Stomach (tissue), 8 donors: ENCODE measurements at regions not wholly inside any gene's neighbourhood (a gene's known extent, or its start where the extent isn't known, plus 50 kb on each side); places are given as distances from the start of the nearest gene placed in this dataset.

Experiments used
- DNase-seq, 2 donors: peaks; one replicate each; pipeline versions ENCODE4 v3.0.0 to v3.0.0-alpha.2; 2013 to 2019
- H3K27ac ChIP-seq, 5 donors: fragments of 200-600 bp in 4 of 5; sonication (generic) in 4 of 5; one replicate each; pipeline ENCODE4 v1.5.1; 2013 to 2019; ENCODE audit warnings: mild to moderate bottlenecking in 1 of 5, moderate library complexity in 1 of 5
- H3K27me3 ChIP-seq, 3 donors: fragments of 200-600 bp; sonication (generic); one replicate each; pipeline ENCODE4 v1.5.1; 2017 to 2019; ENCODE audit warnings: mixed run types in 1 of 3
- H3K36me3 ChIP-seq, 4 donors: fragments of 200-600 bp; sonication (generic); 1 replicate in 3 of 4; 2 replicates in 1 of 4; pipeline ENCODE4 v1.5.1; 2016 to 2019
- H3K4me1 ChIP-seq, 4 donors: fragments of 200-600 bp; sonication (generic); one replicate each; pipeline ENCODE4 v1.5.1; 2016 to 2019
- H3K4me3 ChIP-seq, 4 donors: fragments of 200-600 bp; sonication (generic) in 3 of 4; one replicate each; pipeline ENCODE4 v1.5.1; 2016 to 2019; ENCODE audit warnings: mild to moderate bottlenecking in 1 of 4
- H3K9me3 ChIP-seq, 4 donors: fragments of 200-600 bp; sonication (generic); one replicate each; pipeline ENCODE4 v1.5.1; 2016 to 2019
- CTCF ChIP-seq, 7 experiments: fragments of 450-650 bp in 4 of 7; fragments of 200-600 bp in 3 of 7; sonication (generic) in 3 of 7; IDR thresholded peaks; one replicate each; pipeline ENCODE4 v1.5.1; 2016 to 2019; ENCODE audit warnings: antibody characterized with exemption in 7 of 7, control low read depth in 2 of 7, mild to moderate bottlenecking in 1 of 7
- EP300 ChIP-seq: sonication (generic); formaldehyde crosslinking; IDR thresholded peaks from one replicate; pipeline ENCODE4 v1.6.1; 2017; ENCODE audit warnings: antibody characterized with exemption
- POLR2A ChIP-seq, 4 donors: fragments of 450-650 bp; IDR thresholded peaks; one replicate each; pipeline ENCODE4 v1.6.1; 2016; ENCODE audit warnings: antibody characterized with exemption in 4 of 4, control low read depth in 2 of 4, mild to moderate bottlenecking in 1 of 4, moderate library complexity in 1 of 4
- POLR2AphosphoS5 ChIP-seq, 3 donors: sonication (generic); formaldehyde crosslinking; IDR thresholded peaks; one replicate each; pipeline ENCODE4 v1.6.1; 2016; ENCODE audit warnings: antibody characterized with exemption in 3 of 3
- WGBS, 5 donors: extraction: QIAGEN DNeasy Blood & Tissue Kit in 3 of 5; methylation state at CpG; one replicate each; pipeline versions ENCODE4 v1.1.5 to v1.1.7; 2013 to 2018; 5-methylcytosine and 5-hydroxymethylcytosine counted together
- intact Hi-C: fragments of 100-400 bp; cut with DNase I; formaldehyde crosslinking; loops from one replicate; pipeline ENCODE4 v1.15.1; 2023; ENCODE audit warnings: low total_unique reads
- donor health status: healthy with polysubstance abuse.
- donor health status: Bipolar disorder and iron deficiency.
- donor health status: healthy.

- Histone ChIP-seq H3K4me1 (no peaks in the 10 kb centered on the region), H3K27me3 (no peaks in the 10 kb centered on the region), H3K4me3 (no peak overlapping the region), H3K27ac (no peak overlapping the region), H3K36me3 (no peaks in the 10 kb centered on the region), H3K9me3 (no peaks in the 10 kb centered on the region)
- WGBS, 5 donors, result 61 to 82% (median 73%) methylated on average over 2 of the region's 2 CpGs
- no peak for DNase-seq
- intact Hi-C loops, result no loop called here
- TF ChIP-seq EP300 (no peak), CTCF (IDR thresholded peaks at IDR 0.05) (no peak), POLR2A (IDR thresholded peaks at IDR 0.05) (no peak), POLR2AphosphoS5 (IDR thresholded peaks at IDR 0.05) (no peak)
These were observed 67.7 kb downstream of the RDH14 start for GRCh38 chr2:18492721-18493120.

- TF ChIP-seq CTCF (IDR thresholded peaks at IDR 0.05) (no peak), POLR2AphosphoS5 (IDR thresholded peaks at IDR 0.05) (no peak), POLR2A (IDR thresholded peaks at IDR 0.05) (no peak), EP300 (no peak)
- intact Hi-C loops, result no loop called here
- Histone ChIP-seq H3K9me3 (no peaks in the 10 kb centered on the region), H3K27ac (no peak overlapping the region), H3K4me3 (no peak overlapping the region), H3K36me3 (no peaks in the 10 kb centered on the region), H3K4me1 (no peaks in the 10 kb centered on the region), H3K27me3 (no peaks in the 10 kb centered on the region)
- DNase-seq, result no peak
- WGBS, 5 donors, result 73 to 86% (median 78%) methylated on average over 3 of the region's 3 CpGs
These were observed 68.9 kb downstream of the RDH14 start for GRCh38 chr2:18491577-18491976.

GRCh38 chr2:18490901-18491300 is 69.6 kb downstream of the RDH14 start:
- DNase-seq, result no peak
- Histone ChIP-seq H3K4me3 (no peak overlapping the region), H3K36me3 (no peaks in the 10 kb centered on the region), H3K27ac (no peak overlapping the region), H3K4me1 (no peaks in the 10 kb centered on the region), H3K9me3 (no peaks in the 10 kb centered on the region), H3K27me3 (no peaks in the 10 kb centered on the region)
- intact Hi-C loops, result no loop called here
- WGBS, 5 donors, result 51 to 75% (median 69%) methylated on average over 2 of the region's 2 CpGs
- no peak for TF ChIP-seq CTCF (IDR thresholded peaks at IDR 0.05)
- no peak for TF ChIP-seq POLR2AphosphoS5 (IDR thresholded peaks at IDR 0.05)
- TF ChIP-seq POLR2A (IDR thresholded peaks at IDR 0.05), result no peak
- TF ChIP-seq EP300, result no peak

GRCh38 chr2:18487106-18487913 is 73.1 kb downstream of the RDH14 start:
- intact Hi-C loops, result no loop called here
- H3K4me1 ChIP-seq, result no peaks in the 10 kb centered on the region
- no peaks in the 10 kb centered on the region for H3K9me3 ChIP-seq
- WGBS, 5 donors, result 84 to 93% (median 87%) methylated on average over 2 of the region's 2 CpGs
- no peak for DNase-seq
- H3K27me3 ChIP-seq, result no peaks in the 10 kb centered on the region
- H3K27ac ChIP-seq, result no peak overlapping the region
- H3K4me3 ChIP-seq, result no peak overlapping the region
- TF ChIP-seq EP300, result no peak
- no peak for TF ChIP-seq POLR2A (IDR thresholded peaks at IDR 0.05)
- TF ChIP-seq POLR2AphosphoS5 (IDR thresholded peaks at IDR 0.05), result no peak
- H3K36me3 ChIP-seq, result no peaks in the 10 kb centered on the region

GRCh38 chr2:18484625-18485024 is 75.8 kb downstream of the RDH14 start:
- Histone ChIP-seq H3K4me1 (no peaks in the 10 kb centered on the region), H3K36me3 (no peaks in the 10 kb centered on the region), H3K9me3 (no peaks in the 10 kb centered on the region), H3K4me3 (no peak overlapping the region), H3K27ac (no peak overlapping the region), H3K27me3 (no peaks in the 10 kb centered on the region)
- intact Hi-C loops, result no loop called here
- TF ChIP-seq EP300, result no peak
- no peak for TF ChIP-seq POLR2AphosphoS5 (IDR thresholded peaks at IDR 0.05)
- no peak for TF ChIP-seq POLR2A (IDR thresholded peaks at IDR 0.05)
- TF ChIP-seq CTCF (IDR thresholded peaks at IDR 0.05), result no peak
- no peak for DNase-seq
